Keratinocyte (primary cell): ENCODE measurements at regions not wholly inside any gene's neighbourhood (a gene's known extent, or its start where the extent isn't known, plus 50 kb on each side); places are given as distances from the start of the nearest gene placed in this dataset.

Source experiments
- CTCF ChIP-seq, 3 experiments: IDR thresholded peaks in 1 of 3; conservative IDR thresholded peaks in 1 of 3; optimal IDR thresholded peaks in 1 of 3; 2 replicates in 2 of 3; 3 replicates in 1 of 3; pipeline versions ENCODE3 to v1.5.1; 2011; ENCODE audit warnings: low read length in 3 of 3, mild to moderate bottlenecking in 3 of 3, moderate library complexity in 2 of 3, control low read depth in 1 of 3, inconsistent platforms in 1 of 3; ENCODE audit not compliant: insufficient read depth in 2 of 3; ENCODE audit errors: extremely low read depth in 1 of 3
- EZH2 ChIP-seq: IDR thresholded peaks from one replicate; pipeline ENCODE4 v1.6.1; 2012; ENCODE audit warnings: inconsistent platforms, mild to moderate bottlenecking, low read length, moderate library complexity

- TF ChIP-seq EZH2 (no peak), CTCF (optimal IDR thresholded peaks at IDR 0.05 in 1 of 3, IDR thresholded peaks at IDR 0.05 in 1 of 3, conservative IDR thresholded peaks at IDR 0.05 in 1 of 3; ENCODE audit: extremely low read depth in 1 of 3, insufficient read depth in 2 of 3, low read length in 3 of 3) (no peak)
These were observed 388.9 kb downstream of the ZEB2 start for GRCh38 chr2:144131042-144131441.
